AG10803 (cell line): ENCODE measurements at regions not wholly inside any gene's neighbourhood (a gene's known extent, or its start where the extent isn't known, plus 50 kb on each side); places are given as distances from the start of the nearest gene placed in this dataset.
"Not testable (repeated sequence)": the region's sequence is repeated elsewhere in the genome, so short reads cannot be mapped to it uniquely, and the experiment has no call there.

Experiments
- DNase-seq: peaks from one replicate; pipeline ENCODE4 v3.0.0; 2010; ENCODE audit warnings: low read depth
- H3K4me3 ChIP-seq: 2 replicates; pipeline ENCODE4 v1.5.1; 2011; ENCODE audit warnings: mild to moderate bottlenecking, low read length, control low read depth
- CTCF ChIP-seq: conservative IDR thresholded peaks from 2 replicates; pipeline ENCODE4 v1.5.1; 2011; ENCODE audit warnings: mild to moderate bottlenecking, low read length, control low read depth, inconsistent platforms

GRCh38 chrX:96183391-96183790, 501.3 kb upstream of the DIAPH2 start:
- no peak for TF ChIP-seq CTCF
- no peak overlapping the region for H3K4me3 ChIP-seq
- no peak for DNase-seq

- TF ChIP-seq CTCF: peak; percentile 16; the same call in 1 of the 2 replicates
- DNase-seq: peak; percentile 1
- no peak overlapping the region for H3K4me3 ChIP-seq
Observed at GRCh38 chrX:96183843-96184242, 500.8 kb upstream of the DIAPH2 start.

GRCh38 chrX:96204928-96205327, 479.7 kb upstream of the DIAPH2 start:
- no peak for TF ChIP-seq CTCF

GRCh38 chrX:96211953-96212352, 472.7 kb upstream of the DIAPH2 start:
- H3K4me3 ChIP-seq: no peak overlapping the region
- TF ChIP-seq CTCF: no peak
- DNase-seq: no peak

More at GRCh38 chrX:96204928-96205327, 479.7 kb upstream of the DIAPH2 start:
- H3K4me3 ChIP-seq: no peak overlapping the region
- DNase-seq: no peak

GRCh38 chrX:96214681-96215080, 470.0 kb upstream of the DIAPH2 start:
- not testable (repeated sequence) for H3K4me3 ChIP-seq, DNase-seq

- H3K4me3 ChIP-seq: no peak overlapping the region
- no peak for DNase-seq
- no peak for TF ChIP-seq CTCF
Observed at GRCh38 chrX:96224279-96224678, 460.4 kb upstream of the DIAPH2 start.

- no peak for TF ChIP-seq CTCF
- no peak overlapping the region for H3K4me3 ChIP-seq
- DNase-seq: no peak
Observed at GRCh38 chrX:96244955-96245354, 439.7 kb upstream of the DIAPH2 start.

GRCh38 chrX:96246436-96246835, 438.2 kb upstream of the DIAPH2 start:
- DNase-seq: no peak
- no peak for TF ChIP-seq CTCF
- no peak overlapping the region for H3K4me3 ChIP-seq
